Activated CD4-positive, alpha-beta T cell treated with anti-CD3 and anti-CD28 coated beads, Interleukin-2, amount 10 ng/mL, durations not matched to agents 24 days and 14 days (primary cell): ENCODE measurements at regions not wholly inside any gene's neighbourhood (a gene's known extent, or its start where the extent isn't known, plus 50 kb on each side); places are given as distances from the start of the nearest gene placed in this dataset.

Experiments used
- DNase-seq: peaks from one replicate; pipeline ENCODE4 v3.0.0; 2022
- H3K27ac Mint-ChIP-seq: one replicate; pipeline ENCODE4 v1.8.0; 2022; ENCODE audit warnings: mild to moderate bottlenecking, mixed read lengths
- H3K27me3 Mint-ChIP-seq: one replicate; pipeline ENCODE4 v1.8.0; 2022; ENCODE audit warnings: mixed read lengths
- H3K36me3 Mint-ChIP-seq: one replicate; pipeline ENCODE4 v1.8.0; 2022; ENCODE audit warnings: low read depth, mild to moderate bottlenecking, mixed read lengths
- H3K4me1 Mint-ChIP-seq: one replicate; pipeline ENCODE4 v1.8.0; 2021; ENCODE audit warnings: mixed read lengths
- H3K4me3 Mint-ChIP-seq: one replicate; pipeline ENCODE4 v1.8.0; 2022; ENCODE audit warnings: mild to moderate bottlenecking, moderate library complexity, mixed read lengths
- H3K9me3 Mint-ChIP-seq: one replicate; pipeline ENCODE4 v1.8.0; 2021; ENCODE audit warnings: mixed read lengths
- intact Hi-C: fragments of 100-400 bp; cut with micrococcal nuclease; formaldehyde crosslinking; loops from one replicate; pipeline ENCODE4 v1.15.1; 2023

- intact Hi-C loops = no loop called here
- Mint-ChIP-seq H3K36me3 (no peaks in the 10 kb centered on the region), H3K27ac (no peak overlapping the region), H3K27me3 (no peaks in the 10 kb centered on the region), H3K4me1 (no peaks in the 10 kb centered on the region), H3K9me3 (peaks cover 7% of the 10 kb centered on the region), H3K4me3 (no peak overlapping the region)
- DNase-seq = no peak
These were observed 313.9 kb upstream of the TRPC7 start for GRCh38 chr5:136679233-136679632.

GRCh38 chr5:136677217-136677616 is 311.9 kb upstream of the TRPC7 start:
- H3K4me3 Mint-ChIP-seq = no peak overlapping the region
- no peaks in the 10 kb centered on the region for H3K27me3 Mint-ChIP-seq
- H3K4me1 Mint-ChIP-seq = no peaks in the 10 kb centered on the region
- DNase-seq = no peak
- H3K27ac Mint-ChIP-seq = no peak overlapping the region
- intact Hi-C loops = no loop called here
- peaks cover 7% of the 10 kb centered on the region for H3K9me3 Mint-ChIP-seq
- H3K36me3 Mint-ChIP-seq = no peaks in the 10 kb centered on the region

GRCh38 chr5:136676685-136677084 is 311.3 kb upstream of the TRPC7 start:
- Mint-ChIP-seq H3K27me3 (no peaks in the 10 kb centered on the region), H3K36me3 (no peaks in the 10 kb centered on the region), H3K4me3 (no peak overlapping the region), H3K27ac (no peak overlapping the region), H3K9me3 (peaks cover 6% of the 10 kb centered on the region), H3K4me1 (no peaks in the 10 kb centered on the region)
- no peak for DNase-seq
- intact Hi-C loops = no loop called here

- no peak overlapping the region for H3K27ac Mint-ChIP-seq
- no peaks in the 10 kb centered on the region for H3K27me3 Mint-ChIP-seq
- H3K36me3 Mint-ChIP-seq = no peaks in the 10 kb centered on the region
- DNase-seq = no peak
- no peaks in the 10 kb centered on the region for H3K9me3 Mint-ChIP-seq
- H3K4me1 Mint-ChIP-seq = no peaks in the 10 kb centered on the region
- intact Hi-C loops = no loop called here
- no peak overlapping the region for H3K4me3 Mint-ChIP-seq
These were observed 310.4 kb upstream of the TRPC7 start for GRCh38 chr5:136675769-136676168.

- H3K36me3 Mint-ChIP-seq = no peaks in the 10 kb centered on the region
- H3K27ac Mint-ChIP-seq = no peak overlapping the region
- intact Hi-C loops = no loop called here
These were observed 308.8 kb upstream of the TRPC7 start for GRCh38 chr5:136674178-136674577.

GRCh38 chr5:136667789-136668188 is 302.4 kb upstream of the TRPC7 start:
- DNase-seq = no peak
- intact Hi-C loops = no loop called here
- Mint-ChIP-seq H3K27ac (no peak overlapping the region), H3K9me3 (no peaks in the 10 kb centered on the region), H3K27me3 (no peaks in the 10 kb centered on the region), H3K4me1 (no peaks in the 10 kb centered on the region), H3K4me3 (no peak overlapping the region), H3K36me3 (no peaks in the 10 kb centered on the region)

More at GRCh38 chr5:136674178-136674577, 308.8 kb upstream of the TRPC7 start:
- no peaks in the 10 kb centered on the region for H3K27me3 Mint-ChIP-seq
- no peak for DNase-seq
- no peak overlapping the region for H3K4me3 Mint-ChIP-seq
- no peaks in the 10 kb centered on the region for H3K4me1 Mint-ChIP-seq
- H3K9me3 Mint-ChIP-seq = no peaks in the 10 kb centered on the region

- H3K27me3 Mint-ChIP-seq = no peaks in the 10 kb centered on the region
- no peak overlapping the region for H3K4me3 Mint-ChIP-seq
- no peaks in the 10 kb centered on the region for H3K9me3 Mint-ChIP-seq
- DNase-seq = no peak
- intact Hi-C loops = no loop called here
- H3K36me3 Mint-ChIP-seq = no peaks in the 10 kb centered on the region
- no peaks in the 10 kb centered on the region for H3K4me1 Mint-ChIP-seq
- H3K27ac Mint-ChIP-seq = no peak overlapping the region
These were observed 301.8 kb upstream of the TRPC7 start for GRCh38 chr5:136666970-136667620.

GRCh38 chr5:136665331-136665730 is 300.0 kb upstream of the TRPC7 start:
- Mint-ChIP-seq H3K4me3 (no peak overlapping the region), H3K4me1 (no peaks in the 10 kb centered on the region), H3K9me3 (no peaks in the 10 kb centered on the region), H3K36me3 (no peaks in the 10 kb centered on the region), H3K27ac (no peak overlapping the region), H3K27me3 (no peaks in the 10 kb centered on the region)
- no peak for DNase-seq
- intact Hi-C loops = no loop called here

GRCh38 chr5:136661026-136661425 is 295.7 kb upstream of the TRPC7 start:
- H3K27me3 Mint-ChIP-seq = no peaks in the 10 kb centered on the region
- no peak overlapping the region for H3K27ac Mint-ChIP-seq
- intact Hi-C loops = no loop called here
- no peaks in the 10 kb centered on the region for H3K36me3 Mint-ChIP-seq
- H3K4me1 Mint-ChIP-seq = no peaks in the 10 kb centered on the region
- no peak overlapping the region for H3K4me3 Mint-ChIP-seq
- no peaks in the 10 kb centered on the region for H3K9me3 Mint-ChIP-seq
- DNase-seq = no peak

GRCh38 chr5:136656811-136657210 is 291.5 kb upstream of the TRPC7 start:
- no peak overlapping the region for H3K27ac Mint-ChIP-seq
- intact Hi-C loops = no loop called here
- H3K9me3 Mint-ChIP-seq = no peaks in the 10 kb centered on the region
- H3K4me1 Mint-ChIP-seq = no peaks in the 10 kb centered on the region
- DNase-seq = no peak
- H3K36me3 Mint-ChIP-seq = no peaks in the 10 kb centered on the region
- H3K4me3 Mint-ChIP-seq = no peak overlapping the region
- no peaks in the 10 kb centered on the region for H3K27me3 Mint-ChIP-seq

GRCh38 chr5:136655468-136655867 is 290.1 kb upstream of the TRPC7 start:
- Mint-ChIP-seq H3K27me3 (no peaks in the 10 kb centered on the region), H3K36me3 (no peaks in the 10 kb centered on the region), H3K4me3 (no peak overlapping the region), H3K9me3 (no peaks in the 10 kb centered on the region), H3K4me1 (no peaks in the 10 kb centered on the region), H3K27ac (no peak overlapping the region)
- intact Hi-C loops = no loop called here
- no peak for DNase-seq

GRCh38 chr5:136646915-136647314 is 281.6 kb upstream of the TRPC7 start:
- Mint-ChIP-seq H3K36me3 (no peaks in the 10 kb centered on the region), H3K4me1 (no peaks in the 10 kb centered on the region), H3K4me3 (no peak overlapping the region), H3K9me3 (no peaks in the 10 kb centered on the region), H3K27ac (no peak overlapping the region), H3K27me3 (no peaks in the 10 kb centered on the region)
- DNase-seq = no peak
- intact Hi-C loops = no loop called here

GRCh38 chr5:136642976-136643375 is 277.6 kb upstream of the TRPC7 start:
- H3K4me3 Mint-ChIP-seq = no peak overlapping the region
- H3K4me1 Mint-ChIP-seq = no peaks in the 10 kb centered on the region
- H3K27ac Mint-ChIP-seq = no peak overlapping the region
- no peak for DNase-seq
- no peaks in the 10 kb centered on the region for H3K27me3 Mint-ChIP-seq
- no peaks in the 10 kb centered on the region for H3K9me3 Mint-ChIP-seq
- intact Hi-C loops = no loop called here
- no peaks in the 10 kb centered on the region for H3K36me3 Mint-ChIP-seq

GRCh38 chr5:136639616-136640015 is 274.3 kb upstream of the TRPC7 start:
- intact Hi-C loops = no loop called here
- no peak for DNase-seq
- no peak overlapping the region for H3K27ac Mint-ChIP-seq
- H3K4me3 Mint-ChIP-seq = no peak overlapping the region
- no peaks in the 10 kb centered on the region for H3K4me1 Mint-ChIP-seq
- no peaks in the 10 kb centered on the region for H3K27me3 Mint-ChIP-seq
- H3K9me3 Mint-ChIP-seq = no peaks in the 10 kb centered on the region
- no peaks in the 10 kb centered on the region for H3K36me3 Mint-ChIP-seq

GRCh38 chr5:136638084-136638483 is 272.7 kb upstream of the TRPC7 start:
- Mint-ChIP-seq H3K4me3 (no peak overlapping the region), H3K27me3 (no peaks in the 10 kb centered on the region), H3K4me1 (no peaks in the 10 kb centered on the region), H3K9me3 (no peaks in the 10 kb centered on the region), H3K36me3 (no peaks in the 10 kb centered on the region), H3K27ac (no peak overlapping the region)
- intact Hi-C loops = no loop called here
- no peak for DNase-seq
